Glutamatergic neuron (in vitro differentiated cells): ENCODE measurements at regions not wholly inside any gene's neighbourhood (a gene's known extent, or its start where the extent isn't known, plus 50 kb on each side); places are given as distances from the start of the nearest gene placed in this dataset.
"Not testable (repeated sequence)": the region's sequence is repeated elsewhere in the genome, so short reads cannot be mapped to it uniquely, and the experiment has no call there.

Experiments used
- DNase-seq: peaks from one replicate; pipeline ENCODE4 v3.0.0; 2022
- H3K27ac Mint-ChIP-seq: one replicate; pipeline ENCODE4 v1.8.0; 2020; ENCODE audit warnings: mild to moderate bottlenecking, mixed read lengths, inconsistent platforms; ENCODE audit not compliant: unreplicated experiment
- H3K27me3 Mint-ChIP-seq: one replicate; pipeline ENCODE4 v1.8.0; 2020; ENCODE audit warnings: mild to moderate bottlenecking, moderate library complexity, mixed read lengths, inconsistent platforms; ENCODE audit not compliant: unreplicated experiment
- H3K36me3 Mint-ChIP-seq: one replicate; pipeline ENCODE4 v1.8.0; 2020; ENCODE audit warnings: mild to moderate bottlenecking, mixed read lengths, inconsistent platforms; ENCODE audit not compliant: unreplicated experiment
- H3K4me1 Mint-ChIP-seq: one replicate; pipeline ENCODE4 v1.8.0; 2020; ENCODE audit warnings: mild to moderate bottlenecking, low read depth, mixed read lengths, inconsistent platforms; ENCODE audit not compliant: unreplicated experiment
- H3K4me3 Mint-ChIP-seq: one replicate; pipeline ENCODE4 v1.8.0; 2020; ENCODE audit warnings: mild to moderate bottlenecking, mixed read lengths, inconsistent platforms; ENCODE audit not compliant: unreplicated experiment
- H3K9me3 Mint-ChIP-seq: one replicate; pipeline ENCODE4 v1.8.0; 2020; ENCODE audit warnings: mild to moderate bottlenecking, moderate library complexity, mixed read lengths, inconsistent platforms; ENCODE audit not compliant: unreplicated experiment
- CTCF ChIP-seq: fragments of 200-600 bp; sonication (generic); IDR thresholded peaks from one replicate; pipeline ENCODE4 v1.5.0; 2021; ENCODE audit not compliant: partially characterized antibody, unreplicated experiment

GRCh38 chr1:104029456-104029970 is 279.8 kb downstream of the AMY1C start:
- DNase-seq = no peak
- H3K27ac Mint-ChIP-seq = no peak overlapping the region
- TF ChIP-seq CTCF = no peak
- H3K4me1 Mint-ChIP-seq = no peaks in the 10 kb centered on the region
- H3K4me3 Mint-ChIP-seq = no peak overlapping the region
- H3K9me3 Mint-ChIP-seq = no peaks in the 10 kb centered on the region
- no peaks in the 10 kb centered on the region for H3K36me3 Mint-ChIP-seq
- H3K27me3 Mint-ChIP-seq = no peaks in the 10 kb centered on the region

GRCh38 chr1:104056786-104057185 is 307.1 kb downstream of the AMY1C start:
- TF ChIP-seq CTCF = no peak
- Mint-ChIP-seq H3K9me3 (no peaks in the 10 kb centered on the region), H3K27me3 (peaks cover 2% of the 10 kb centered on the region), H3K27ac (no peak overlapping the region), H3K4me3 (no peak overlapping the region), H3K4me1 (no peaks in the 10 kb centered on the region), H3K36me3 (no peaks in the 10 kb centered on the region)
- DNase-seq = no peak

- not testable (repeated sequence) for H3K4me1 Mint-ChIP-seq, H3K4me3 Mint-ChIP-seq, H3K27me3 Mint-ChIP-seq, DNase-seq, H3K36me3 Mint-ChIP-seq, H3K27ac Mint-ChIP-seq, H3K9me3 Mint-ChIP-seq
These were observed 307.7 kb downstream of the AMY1C start for GRCh38 chr1:104057219-104057898.

- H3K27me3 Mint-ChIP-seq, H3K9me3 Mint-ChIP-seq, H3K27ac Mint-ChIP-seq, H3K4me1 Mint-ChIP-seq, H3K4me3 Mint-ChIP-seq, DNase-seq, H3K36me3 Mint-ChIP-seq: not testable (repeated sequence)
These were observed 311.9 kb downstream of the AMY1C start for GRCh38 chr1:104061637-104062036.

DNA sequence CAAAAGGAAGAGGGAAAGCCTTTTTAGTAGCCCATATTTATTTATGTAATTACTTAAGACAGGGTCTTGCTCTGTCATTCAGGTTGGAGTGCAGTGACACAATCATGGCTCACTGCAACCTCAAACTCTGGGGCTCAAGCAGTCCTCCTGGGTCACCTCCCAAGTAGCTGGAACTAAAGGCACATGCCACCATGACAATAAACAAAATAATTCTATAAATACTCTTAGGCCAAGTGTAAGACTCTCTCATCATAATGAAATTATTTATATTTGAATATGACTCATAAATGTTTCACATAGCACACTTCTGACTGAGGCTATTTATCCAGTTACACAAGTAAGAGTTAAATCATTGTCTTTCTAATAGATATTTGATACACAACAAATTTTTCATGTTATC is 314.7 kb downstream of the AMY1C start:
- Mint-ChIP-seq H3K27ac (no peak overlapping the region), H3K4me1 (no peaks in the 10 kb centered on the region), H3K27me3 (no peaks in the 10 kb centered on the region), H3K36me3 (no peaks in the 10 kb centered on the region), H3K9me3 (no peaks in the 10 kb centered on the region), H3K4me3 (no peak overlapping the region)
- no peak for TF ChIP-seq CTCF
- no peak for DNase-seq

GRCh38 chr1:104072915-104073371 is 323.2 kb downstream of the AMY1C start:
- H3K27me3 Mint-ChIP-seq = peaks cover 1% of the 10 kb centered on the region
- no peak overlapping the region for H3K27ac Mint-ChIP-seq
- no peak overlapping the region for H3K4me3 Mint-ChIP-seq
- no peak for DNase-seq
- no peaks in the 10 kb centered on the region for H3K4me1 Mint-ChIP-seq
- H3K36me3 Mint-ChIP-seq = no peaks in the 10 kb centered on the region
- no peaks in the 10 kb centered on the region for H3K9me3 Mint-ChIP-seq
- TF ChIP-seq CTCF = no peak
